ENCODE measurements at regions not wholly inside any gene's neighbourhood (a gene's known extent, or its start where the extent isn't known, plus 50 kb on each side); places are given as distances from the start of the nearest gene placed in this dataset.

- no peak overlapping the region for H2BK15ac ChIP-seq (ENCODE audit: low read depth, low read length)
- no peak overlapping the region for H3K9ac ChIP-seq (ENCODE audit: low read depth, low read length)
- ATAC-seq (ENCODE audit: low read depth) (no peak), DNase-seq (no peak)
- H3K56ac ChIP-seq (ENCODE audit: extremely low read depth, insufficient read depth, low read length), result no peak overlapping the region
- H3K4me2 ChIP-seq (ENCODE audit: low read depth, low read length), result no peak overlapping the region
- TF ChIP-seq RCOR1 (IDR thresholded peaks at IDR 0.05; ENCODE audit: insufficient replicate concordance, low read length) (no peak), USF2 (IDR thresholded peaks at IDR 0.05; ENCODE audit: low read depth, low read length) (no peak), ELK1 (IDR thresholded peaks at IDR 0.05; ENCODE audit: borderline replicate concordance, low read depth, low read length) (no peak), MXI1 (IDR thresholded peaks at IDR 0.05; ENCODE audit: borderline replicate concordance, low read depth, low read length) (no peak), FOS (IDR thresholded peaks at IDR 0.05; ENCODE audit: low read depth, low read length) (no peak)
- H4K8ac ChIP-seq (ENCODE audit: low read depth in 2 of 2, low read length in 2 of 2), result no peak overlapping the region
- no TSS peak for BruUV-seq (replicated peaks)
- no peak overlapping the region for H2AFZ ChIP-seq (replicated peaks; ENCODE audit: low read length, poor library complexity)
- no peaks in the 10 kb centered on the region for H3K4me1 ChIP-seq (ENCODE audit: control insufficient read depth, insufficient read depth, low read length)
- H3K23ac ChIP-seq (ENCODE audit: low read depth, low read length), result no peak overlapping the region
- POLR2A ChIA-PET (ENCODE audit: unreplicated experiment), result no interaction called here
- no peak overlapping the region for H3K4me3 ChIP-seq (ENCODE audit: insufficient read depth, low read depth, low read length)
- H3K9me3 ChIP-seq (ENCODE audit: control insufficient read depth, insufficient read depth, low read length), result no peaks in the 10 kb centered on the region
- H3K4ac ChIP-seq (ENCODE audit: low read depth, low read length), result no peak overlapping the region
- H2BK5ac ChIP-seq (ENCODE audit: low read depth, low read length, poor library complexity, severe bottlenecking), result no peak overlapping the region
- H2AK5ac ChIP-seq (ENCODE audit: low read depth, low read length), result no peak overlapping the region
- H3K18ac ChIP-seq (ENCODE audit: low read depth, low read length), result no peak overlapping the region
- no peak overlapping the region for H2AK9ac ChIP-seq (replicated peaks; ENCODE audit: low read depth, low read length, poor library complexity)
- H3K27ac ChIP-seq (ENCODE audit: insufficient read depth, low read length), result no peak overlapping the region
- no peak overlapping the region for H4K5ac ChIP-seq (ENCODE audit: low read depth, low read length)
- intact Hi-C loops (cut with micrococcal nuclease), result no loop called here
- dilution Hi-C loops (cut with HindIII; ENCODE audit: low sequenced_read_pairs, unreplicated experiment), result no loop called here
- H2BK120ac ChIP-seq (ENCODE audit: low read depth, low read length), result no peak overlapping the region
- H3K9me1 ChIP-seq (ENCODE audit: insufficient read depth, low read length), result no peaks in the 10 kb centered on the region
- in situ Hi-C loops (cut with MboI; ENCODE audit: low sequenced_read_pairs), result no loop called here
- no peak overlapping the region for H3K14ac ChIP-seq (replicated peaks; ENCODE audit: low read depth, low read length)
- H4K91ac ChIP-seq (ENCODE audit: insufficient read depth, low read depth, low read length), result no peak overlapping the region
- H4K20me1 ChIP-seq (ENCODE audit: insufficient read depth, low read length), result no peaks in the 10 kb centered on the region
- H3K36me3 ChIP-seq (ENCODE audit: control insufficient read depth, insufficient read depth, low read length), result no peaks in the 10 kb centered on the region
- H2BK20ac ChIP-seq (ENCODE audit: low read depth, low read length), result no peak overlapping the region
- CTCF ChIA-PET, result no interaction called here
- no peaks in the 10 kb centered on the region for H3K27me3 ChIP-seq (ENCODE audit: control insufficient read depth, insufficient read depth, low read length)
- H3K79me1 ChIP-seq (ENCODE audit: low read depth in 1 of 2, low read length in 2 of 2), result no peaks in the 10 kb centered on the region
- WGBS, 2 experiments (ENCODE audit: extremely low coverage in 2 of 2, insufficient read length in 1 of 2), result no CpG with 5 or more reads among the region's 3 CpGs
Observed at GRCh38 chr18:69213842-69214241, 186.8 kb upstream of the DOK6 start.
